PC-9 (cell line): ENCODE measurements at regions not wholly inside any gene's neighbourhood (a gene's known extent, or its start where the extent isn't known, plus 50 kb on each side); places are given as distances from the start of the nearest gene placed in this dataset.

ENCODE experiments used
- CTCF ChIP-seq: fragments of 200-600 bp; sonication (generic); conservative IDR thresholded peaks from 2 replicates; pipeline ENCODE4 v1.6.1; 2017; ENCODE audit warnings: mixed run types, antibody characterized with exemption, mild to moderate bottlenecking, moderate library complexity
- EZH2 ChIP-seq: fragments of 200-600 bp; sonication (generic); IDR thresholded peaks from 2 replicates; pipeline ENCODE4 v1.8.0; 2017; ENCODE audit warnings: antibody characterized with exemption, low read depth

- TF ChIP-seq EZH2 (no peak), CTCF (no peak)
Measured at GRCh38 chr5:28132151-28132550, 1093.8 kb upstream of the CDH9 start.
